HG02571 (cell line): ENCODE measurements at regions not wholly inside any gene's neighbourhood (a gene's known extent, or its start where the extent isn't known, plus 50 kb on each side); places are given as distances from the start of the nearest gene placed in this dataset.

Experiments
- ATAC-seq: cut with Tn5 transposase; IDR thresholded peaks from one replicate; pipeline ENCODE4 v1.9.1; 2021; ENCODE audit warnings: mild to moderate bottlenecking, moderate library complexity; ENCODE audit not compliant: unreplicated experiment

- ATAC-seq: peak; percentile 53
Measured at GRCh38 chr21:45592208-45592619, 50.0 kb upstream of the SLC19A1 start.

GRCh38 chr21:45592626-45593134 lies 50.4 kb upstream of the SLC19A1 start:
- no peak for ATAC-seq

DNA sequence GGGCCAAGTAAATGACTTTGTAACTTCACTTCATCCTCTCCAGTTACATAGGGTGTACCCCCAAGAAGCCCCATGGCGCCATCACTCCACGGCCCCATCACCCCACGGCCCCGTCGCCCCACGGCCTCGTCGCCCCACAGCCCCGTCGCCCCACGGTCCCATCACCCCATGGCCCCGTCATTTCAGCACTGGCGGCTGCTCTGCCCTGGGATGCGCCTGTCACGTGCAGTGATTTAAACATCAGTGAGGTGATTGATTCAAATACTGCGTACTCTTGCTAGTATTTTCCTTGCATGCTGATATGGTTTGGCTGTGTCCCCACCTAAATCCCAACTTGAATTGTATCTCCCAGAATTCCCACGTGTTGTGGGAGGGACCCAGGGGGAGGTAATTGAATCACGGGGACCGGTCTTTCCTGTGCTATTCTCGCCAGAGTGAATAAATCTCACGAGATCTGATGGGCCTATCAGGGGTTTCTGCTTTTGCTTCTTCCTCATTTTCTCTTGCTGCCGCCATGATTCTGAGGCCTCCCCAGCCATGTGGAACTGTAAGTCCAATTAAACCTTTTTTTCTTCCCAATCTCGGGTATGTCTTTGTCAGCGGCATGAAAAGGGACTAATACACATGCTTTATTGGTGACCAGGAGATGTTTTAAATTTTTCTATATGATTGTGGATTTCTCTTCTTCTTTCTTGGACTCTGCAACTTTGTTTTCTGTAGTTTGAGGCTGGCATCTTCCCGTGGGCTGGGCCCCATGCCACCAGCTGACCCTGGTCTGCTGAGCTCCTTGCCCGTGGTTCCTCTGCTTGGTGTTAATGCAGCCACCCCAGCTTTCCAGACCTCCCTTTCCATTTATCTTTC lies 50.1 kb upstream of the PCBP3 start:
- ATAC-seq: no peak
